SK-N-MC (cell line): ENCODE measurements at regions not wholly inside any gene's neighbourhood (a gene's known extent, or its start where the extent isn't known, plus 50 kb on each side); places are given as distances from the start of the nearest gene placed in this dataset.

Experiments used
- DNase-seq: peaks from one replicate; pipeline ENCODE4 v3.0.0-alpha.2; 2011; ENCODE audit warnings: low read depth, low spot score
- H3K27ac ChIP-seq: fragments of 200-600 bp; sonication (generic); 2 replicates; pipeline ENCODE4 v1.5.1; 2016; ENCODE audit warnings: mixed run types
- H3K36me3 ChIP-seq: fragments of 200-600 bp; sonication (generic); 2 replicates; pipeline ENCODE4 v1.6.1; 2017; ENCODE audit warnings: antibody characterized with exemption, low read length, mixed read lengths; ENCODE audit not compliant: insufficient read depth
- H3K4me3 ChIP-seq: fragments of 200-600 bp; sonication (generic); 2 replicates; pipeline ENCODE4 v1.5.1; 2016
- H3K9ac ChIP-seq: fragments of 200-600 bp; sonication (generic); 2 replicates; pipeline ENCODE4 v1.8.0; 2017; ENCODE audit warnings: mixed run types, mixed read lengths; ENCODE audit not compliant: insufficient read length
- H3K9me3 ChIP-seq: fragments of 200-600 bp; sonication (generic); 2 replicates; pipeline ENCODE4 v1.6.1; 2017; ENCODE audit warnings: low read depth, mild to moderate bottlenecking, antibody characterized with exemption, low read length, moderate library complexity, mixed read lengths
- EZH2 ChIP-seq: fragments of 200-600 bp; sonication (generic); IDR thresholded peaks from one replicate; pipeline ENCODE4 v1.6.1; 2017; ENCODE audit warnings: antibody characterized with exemption
- FOXP2 ChIP-seq: optimal IDR thresholded peaks from 2 replicates; pipeline ENCODE3; 2011; ENCODE audit warnings: mild to moderate bottlenecking, moderate library complexity; ENCODE audit not compliant: insufficient read depth; ENCODE audit errors: extremely low read length, control extremely low read depth
- POLR2AphosphoS5 ChIP-seq: IDR thresholded peaks from 2 replicates; pipeline ENCODE4 v1.6.1; 2012; ENCODE audit warnings: mild to moderate bottlenecking, low read depth, low read length, borderline replicate concordance

GRCh38 chr5:161960314-161960713, 107.3 kb upstream of the GABRG2 start:
- Histone ChIP-seq H3K36me3 (no peaks in the 10 kb centered on the region), H3K9ac (no peak overlapping the region), H3K27ac (no peak overlapping the region), H3K9me3 (no peaks in the 10 kb centered on the region), H3K4me3 (no peak overlapping the region)
- TF ChIP-seq EZH2 (no peak), FOXP2 (no peak), POLR2AphosphoS5 (no peak)
- DNase-seq = no peak

GRCh38 chr5:161966564-161966963, 101.0 kb upstream of the GABRG2 start:
- peak; percentile 10 for DNase-seq
- TF ChIP-seq EZH2 (no peak), POLR2AphosphoS5 (no peak), FOXP2 (no peak)
- H3K9me3 ChIP-seq = no peaks in the 10 kb centered on the region
- no peak overlapping the region for H3K4me3 ChIP-seq
- H3K9ac ChIP-seq = no peak overlapping the region
- no peak overlapping the region for H3K27ac ChIP-seq
- no peaks in the 10 kb centered on the region for H3K36me3 ChIP-seq

DNA sequence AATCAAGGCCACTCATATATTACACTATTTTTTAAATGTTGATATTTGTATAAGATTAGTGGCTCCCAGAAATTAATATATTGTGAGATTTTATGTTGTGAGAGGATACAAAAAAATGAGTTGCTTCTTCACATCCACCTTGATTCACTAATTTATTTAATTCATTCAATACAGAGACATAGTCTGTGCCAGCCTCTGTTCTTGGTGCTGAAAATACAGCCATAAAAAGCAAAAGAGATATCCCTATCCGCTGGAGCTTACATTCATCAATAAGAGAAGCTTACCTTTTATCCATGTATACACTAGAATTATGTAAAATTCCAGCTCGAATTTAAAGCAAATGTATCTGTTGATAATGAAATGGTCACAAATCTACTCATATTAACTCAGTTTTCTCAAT, 92.2 kb upstream of the GABRG2 start:
- DNase-seq = no peak
- H3K27ac ChIP-seq = no peak overlapping the region
- H3K9ac ChIP-seq = no peak overlapping the region
- TF ChIP-seq POLR2AphosphoS5 (no peak), EZH2 (no peak), FOXP2 (no peak)
- H3K36me3 ChIP-seq = no peaks in the 10 kb centered on the region
- H3K4me3 ChIP-seq = no peak overlapping the region
- H3K9me3 ChIP-seq = no peaks in the 10 kb centered on the region

- TF ChIP-seq POLR2AphosphoS5 (no peak), EZH2 (no peak), FOXP2 (no peak)
- Histone ChIP-seq H3K36me3 (no peaks in the 10 kb centered on the region), H3K9ac (no peak overlapping the region), H3K27ac (no peak overlapping the region), H3K9me3 (no peaks in the 10 kb centered on the region), H3K4me3 (no peak overlapping the region)
- no peak for DNase-seq
These were observed 79.5 kb upstream of the GABRG2 start for GRCh38 chr5:161988077-161988476.
